Esophagus (tissue), 2 donors: ENCODE measurements at regions not wholly inside any gene's neighbourhood (a gene's known extent, or its start where the extent isn't known, plus 50 kb on each side); places are given as distances from the start of the nearest gene placed in this dataset.

Experiments
- H3K27ac ChIP-seq, 2 donors: one replicate each; pipeline ENCODE4 v1.5.1; 2013; ENCODE audit warnings: low read depth in 2 of 2, mild to moderate bottlenecking in 2 of 2, inconsistent platforms in 1 of 2, low read length in 1 of 2, moderate library complexity in 1 of 2
- H3K27me3 ChIP-seq, 2 donors: one replicate each; pipeline ENCODE4 v1.6.1; 2013; ENCODE audit warnings: low read length in 2 of 2, control low read depth in 1 of 2, mild to moderate bottlenecking in 1 of 2; ENCODE audit not compliant: insufficient read depth in 2 of 2, control insufficient read depth in 1 of 2
- H3K36me3 ChIP-seq, 2 donors: one replicate each; pipeline ENCODE4 v1.6.1; 2013; ENCODE audit warnings: low read length in 1 of 2; ENCODE audit not compliant: control insufficient read depth in 2 of 2, insufficient read depth in 2 of 2
- H3K4me1 ChIP-seq, 2 donors: one replicate each; pipeline ENCODE4 v1.6.1; 2013; ENCODE audit warnings: low read length in 1 of 2; ENCODE audit not compliant: control insufficient read depth in 2 of 2, insufficient read depth in 2 of 2
- H3K4me3 ChIP-seq, 2 donors: one replicate each; pipeline ENCODE4 v1.5.1; 2013; ENCODE audit warnings: low read length in 2 of 2, mild to moderate bottlenecking in 2 of 2, low read depth in 1 of 2, moderate library complexity in 1 of 2
- H3K9me3 ChIP-seq, 2 donors: one replicate each; pipeline ENCODE4 v1.6.1; 2013; ENCODE audit warnings: mild to moderate bottlenecking in 2 of 2, low read depth in 1 of 2, low read length in 1 of 2, moderate library complexity in 1 of 2; ENCODE audit not compliant: control insufficient read depth in 2 of 2, insufficient read depth in 1 of 2
- WGBS, 2 donors: extraction: QIAGEN DNeasy Blood & Tissue Kit; methylation state at CpG; one replicate each; pipeline ENCODE4 v1.1.7; 2013; 5-methylcytosine and 5-hydroxymethylcytosine counted together
- donor health status: healthy with polysubstance abuse.
- donor health status: Bipolar disorder and iron deficiency.

DNA sequence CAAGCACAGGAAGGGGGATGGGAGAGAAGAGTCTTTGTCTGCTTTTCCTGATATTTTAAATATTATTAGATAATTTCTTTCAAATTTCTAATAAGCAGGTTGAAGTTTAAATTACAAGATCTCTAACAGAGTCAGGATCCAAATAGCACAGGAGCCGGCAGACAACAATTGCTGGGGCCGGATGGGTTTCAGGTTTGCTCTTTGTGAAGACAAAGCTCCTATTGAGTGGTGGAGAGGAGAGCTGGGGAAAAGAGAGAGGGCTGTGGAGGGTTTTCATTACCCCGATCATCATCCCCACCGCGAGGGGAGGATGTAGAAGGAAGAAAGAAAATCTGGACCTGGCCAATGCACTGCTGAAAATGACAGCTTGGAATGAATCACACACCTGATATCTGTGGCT is 197.3 kb downstream of the SOX9 start:
- H3K9me3 ChIP-seq = no peaks in the 10 kb centered on the region
- no peaks in the 10 kb centered on the region for H3K36me3 ChIP-seq
- H3K27me3 ChIP-seq = no peaks in the 10 kb centered on the region
- 77 to 78% methylated on average over 5 of the region's 5 CpGs for WGBS, 2 donors
- H3K27ac ChIP-seq = no peak overlapping the region
- no peak overlapping the region for H3K4me3 ChIP-seq
- no peaks in the 10 kb centered on the region for H3K4me1 ChIP-seq

DNA sequence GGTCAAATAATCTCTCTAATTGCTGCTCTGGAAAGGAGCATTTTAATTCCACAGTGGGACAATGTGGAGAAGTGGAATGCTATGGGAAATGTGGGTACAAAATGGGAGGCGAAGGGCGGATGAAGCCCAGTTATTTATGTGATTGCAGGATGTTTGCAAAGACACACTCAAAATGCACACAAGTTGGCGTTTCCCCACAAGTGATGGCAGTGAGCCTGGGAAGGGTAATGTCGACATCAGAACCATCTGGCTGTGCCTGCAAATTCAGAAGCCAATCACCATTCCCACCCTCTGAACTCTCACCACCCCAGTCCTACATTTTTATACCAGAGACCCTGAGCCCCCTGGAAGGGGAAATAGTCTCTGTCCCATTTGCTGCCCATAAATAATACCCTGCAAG is 201.1 kb downstream of the SOX9 start:
- Histone ChIP-seq H3K4me3 (no peak overlapping the region), H3K9me3 (no peaks in the 10 kb centered on the region), H3K27ac (no peak overlapping the region), H3K4me1 (no peaks in the 10 kb centered on the region), H3K27me3 (no peaks in the 10 kb centered on the region), H3K36me3 (no peaks in the 10 kb centered on the region)
- WGBS, 2 donors = 89 to 90% methylated on average over 4 of the region's 4 CpGs

DNA sequence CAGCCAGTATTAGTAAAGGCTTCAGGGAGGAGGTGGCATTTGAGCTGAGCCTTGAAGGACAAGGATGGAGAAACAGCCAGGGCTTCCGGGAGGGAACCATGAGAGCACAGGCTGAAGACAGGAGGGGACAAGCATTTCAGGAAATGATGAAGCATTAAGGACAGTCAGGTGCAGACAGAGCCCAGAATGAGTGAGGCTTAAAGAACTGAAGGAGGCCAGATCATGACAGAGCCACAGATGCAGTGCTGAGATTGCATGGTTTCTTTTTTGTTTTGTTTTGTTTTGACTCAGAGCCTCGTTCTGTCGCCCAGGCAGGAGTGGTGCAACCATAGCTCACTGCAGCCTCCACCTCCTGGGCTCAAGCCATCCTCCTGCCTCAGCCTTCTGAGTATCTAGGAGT is 211.5 kb downstream of the SOX9 start:
- Histone ChIP-seq H3K27me3 (no peaks in the 10 kb centered on the region), H3K4me1 (no peaks in the 10 kb centered on the region), H3K27ac (no peak overlapping the region), H3K9me3 (no peaks in the 10 kb centered on the region), H3K36me3 (no peaks in the 10 kb centered on the region), H3K4me3 (no peak overlapping the region)
- WGBS, 2 donors = 48 to 68% methylated on average over 3 of the region's 3 CpGs

DNA sequence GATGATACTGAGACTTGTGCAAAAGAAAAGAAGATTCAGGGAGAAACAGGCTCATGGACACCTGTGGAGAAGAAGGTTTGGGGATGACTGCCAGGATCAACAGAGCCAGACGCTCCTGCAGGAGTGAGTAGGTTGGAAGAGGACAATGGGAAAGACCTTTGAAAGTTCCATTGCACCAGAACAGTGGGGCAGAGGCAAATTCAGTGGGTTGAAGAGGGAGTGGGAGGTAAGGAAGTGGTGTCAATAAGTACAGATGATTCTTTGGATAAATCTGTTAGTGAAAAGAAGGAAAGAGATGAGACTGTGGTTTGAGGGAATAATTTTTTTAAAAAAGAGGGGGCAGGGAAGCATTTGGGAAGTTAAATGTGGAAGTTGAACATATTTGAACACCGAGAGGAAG is 212.8 kb downstream of the SOX9 start:
- H3K4me1 ChIP-seq = no peaks in the 10 kb centered on the region
- 74 to 80% methylated on average over 2 of the region's 2 CpGs for WGBS, 2 donors

DNA sequence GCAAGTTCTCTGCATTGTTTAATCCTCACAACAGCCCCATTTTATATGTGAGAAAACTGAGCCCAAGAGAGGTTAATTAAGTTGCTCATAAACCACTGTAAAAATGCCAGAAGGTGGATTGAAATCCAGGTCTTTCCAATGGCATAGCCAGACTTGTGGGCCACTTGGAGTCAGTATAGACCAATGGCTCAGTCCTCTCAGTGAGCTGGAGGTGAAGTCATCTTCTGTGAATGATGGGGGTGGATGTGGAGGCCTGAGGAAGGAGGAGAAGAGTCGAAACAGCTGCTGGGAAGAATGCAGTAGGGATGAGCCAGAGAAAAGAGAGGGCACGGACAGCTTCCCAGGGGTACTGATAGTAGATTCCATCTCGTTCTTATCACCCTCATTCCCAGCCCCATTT is 213.4 kb downstream of the SOX9 start:
- 63 to 70% methylated on average over 3 of the region's 3 CpGs for WGBS, 2 donors

More for the DNA sequence above, 212.8 kb downstream of the SOX9 start:
- H3K4me3 ChIP-seq = no peak overlapping the region
- no peaks in the 10 kb centered on the region for H3K27me3 ChIP-seq
- H3K27ac ChIP-seq = no peak overlapping the region
- no peaks in the 10 kb centered on the region for H3K36me3 ChIP-seq
- no peaks in the 10 kb centered on the region for H3K9me3 ChIP-seq

DNA sequence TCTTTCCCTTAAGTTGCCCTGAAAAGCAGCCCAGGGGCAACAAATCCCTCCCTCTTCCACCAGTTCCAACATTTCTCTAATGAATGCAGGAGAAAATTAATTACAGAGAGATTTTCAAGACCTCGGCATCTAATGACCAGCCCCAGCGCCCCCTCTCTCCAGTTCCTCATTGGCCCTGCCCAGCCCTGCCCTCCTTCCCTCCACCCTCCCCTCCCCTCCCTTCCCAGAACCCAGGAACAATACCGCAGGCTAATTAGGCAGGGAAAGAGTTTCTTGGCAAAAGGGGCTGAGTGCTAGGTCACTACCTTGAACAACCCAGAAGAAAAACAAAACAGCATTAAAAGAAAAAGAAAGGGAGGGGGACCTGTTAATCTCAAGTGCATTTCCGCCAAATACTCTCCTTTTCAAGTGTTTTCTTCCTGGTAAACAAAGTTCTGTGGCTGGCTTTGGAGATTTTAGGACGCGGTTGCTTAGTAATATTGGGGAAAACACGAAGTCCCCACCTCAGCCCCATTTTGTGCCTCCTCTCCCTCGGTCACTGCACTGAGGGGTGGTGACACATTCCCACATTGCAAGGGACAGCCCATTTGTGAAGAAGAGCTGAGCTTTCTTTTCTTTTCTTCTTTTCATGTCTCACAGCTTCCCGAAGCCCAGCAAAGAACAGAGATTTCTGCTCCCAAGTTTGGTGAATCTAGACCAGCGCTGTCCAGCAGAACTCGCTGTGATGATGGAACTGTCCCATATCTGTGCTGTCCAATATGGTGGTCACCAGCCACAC is 215.4 kb downstream of the SOX9 start:
- Histone ChIP-seq H3K27me3 (no peaks in the 10 kb centered on the region), H3K4me1 (no peaks in the 10 kb centered on the region), H3K27ac (no peak overlapping the region), H3K9me3 (no peaks in the 10 kb centered on the region), H3K4me3 (no peak overlapping the region), H3K36me3 (no peaks in the 10 kb centered on the region)
- 51 to 56% methylated on average over 11 of the region's 11 CpGs for WGBS, 2 donors

More for the DNA sequence above, 213.4 kb downstream of the SOX9 start:
- Histone ChIP-seq H3K4me3 (no peak overlapping the region), H3K27ac (no peak overlapping the region), H3K4me1 (no peaks in the 10 kb centered on the region), H3K9me3 (no peaks in the 10 kb centered on the region), H3K36me3 (no peaks in the 10 kb centered on the region), H3K27me3 (no peaks in the 10 kb centered on the region)

DNA sequence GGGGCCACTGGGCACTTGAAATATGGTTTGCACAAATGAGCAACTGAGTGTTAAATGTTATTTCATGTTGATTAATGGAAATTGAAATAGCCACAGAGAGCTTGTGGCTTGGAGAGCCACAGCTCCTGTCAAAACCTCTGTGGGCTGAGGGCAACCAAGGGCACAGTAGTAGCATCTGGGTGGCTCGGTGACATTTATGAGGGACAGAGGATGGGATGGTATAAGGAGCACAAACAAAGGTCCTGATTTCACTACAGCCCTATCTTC is 215.9 kb downstream of the SOX9 start:
- H3K4me1 ChIP-seq = no peaks in the 10 kb centered on the region
- no peak overlapping the region for H3K4me3 ChIP-seq
- WGBS, 2 donors = 80 to 82% methylated on average over 1 of the region's 1 CpG
- no peaks in the 10 kb centered on the region for H3K27me3 ChIP-seq
- H3K36me3 ChIP-seq = no peaks in the 10 kb centered on the region
- no peaks in the 10 kb centered on the region for H3K9me3 ChIP-seq
- H3K27ac ChIP-seq = no peak overlapping the region

DNA sequence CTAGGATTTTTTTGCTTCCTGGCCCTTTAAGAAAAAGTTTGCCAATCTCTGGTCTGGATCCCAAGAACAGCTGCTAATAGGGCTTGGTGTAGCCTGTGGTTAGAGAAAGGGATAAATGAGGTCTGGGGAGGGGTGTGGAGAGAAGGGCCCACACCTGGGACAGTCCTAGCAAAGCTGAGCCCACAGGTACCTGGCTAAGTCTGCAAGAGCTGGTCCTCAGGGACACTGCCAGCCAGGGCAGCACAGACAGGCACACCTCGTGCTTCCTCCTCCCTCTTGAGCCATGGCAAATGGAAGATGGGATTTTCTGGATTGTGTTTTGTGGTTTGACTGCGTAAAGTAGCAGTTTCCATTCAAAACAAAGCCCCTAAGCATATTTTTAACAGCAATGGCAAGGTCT is 217.5 kb downstream of the SOX9 start:
- Histone ChIP-seq H3K27me3 (no peaks in the 10 kb centered on the region), H3K36me3 (no peaks in the 10 kb centered on the region), H3K4me1 (no peaks in the 10 kb centered on the region), H3K4me3 (no peak overlapping the region), H3K27ac (no peak overlapping the region), H3K9me3 (no peaks in the 10 kb centered on the region)
- WGBS, 2 donors = 47 to 68% methylated on average over 2 of the region's 2 CpGs

DNA sequence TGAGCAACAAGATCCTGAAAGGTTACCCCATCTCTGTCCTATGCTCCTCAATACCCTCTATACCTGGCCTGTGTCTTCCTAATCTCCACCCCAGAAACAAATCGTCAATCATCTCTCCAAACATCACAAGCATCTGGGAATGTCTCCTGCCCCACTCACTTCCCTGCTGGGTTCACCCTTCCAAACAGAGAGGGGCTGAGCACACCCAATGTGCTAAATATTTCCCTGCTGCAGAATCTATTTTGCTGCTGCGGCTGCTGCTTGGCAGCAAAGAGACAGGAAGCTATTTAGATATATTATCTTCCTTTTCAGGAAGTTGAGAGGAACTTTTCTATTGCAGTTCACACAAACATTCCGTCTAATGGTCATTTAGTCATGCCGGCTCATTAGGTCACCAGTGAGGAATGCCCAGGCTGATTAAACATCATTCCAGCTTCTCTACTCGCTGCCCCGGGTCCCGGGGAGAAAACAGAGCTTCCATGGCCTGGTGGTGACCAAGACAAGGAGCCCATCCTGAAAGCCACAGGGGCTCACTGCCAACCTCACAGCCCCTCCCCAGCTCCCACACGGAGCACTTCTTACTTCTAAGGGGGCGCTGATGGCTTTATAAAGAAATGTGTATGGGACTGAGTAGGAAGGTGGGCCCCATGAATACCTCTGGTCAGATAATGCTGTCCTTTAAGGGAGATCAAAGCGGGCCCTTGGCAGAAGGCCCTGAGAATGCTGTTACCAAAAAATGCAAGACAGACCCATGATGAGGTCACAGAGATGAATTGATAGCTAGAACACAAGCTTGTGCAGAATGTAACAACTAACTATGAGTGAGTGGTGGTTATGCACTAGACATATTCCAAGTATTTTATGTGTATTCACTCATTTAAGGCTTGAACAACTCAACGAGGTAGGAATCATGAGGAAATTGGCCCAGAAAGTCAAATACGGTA is 218.3 kb downstream of the SOX9 start:
- WGBS, 2 donors = 43 to 47% methylated on average over 12 of the region's 12 CpGs
- Histone ChIP-seq H3K4me1 (no peaks in the 10 kb centered on the region), H3K4me3 (no peak overlapping the region), H3K36me3 (no peaks in the 10 kb centered on the region), H3K27me3 (no peaks in the 10 kb centered on the region), H3K27ac (no peak overlapping the region), H3K9me3 (no peaks in the 10 kb centered on the region)
